ENCODE measurements at regions not wholly inside any gene's neighbourhood (a gene's known extent, or its start where the extent isn't known, plus 50 kb on each side); places are given as distances from the start of the nearest gene placed in this dataset.

DNA sequence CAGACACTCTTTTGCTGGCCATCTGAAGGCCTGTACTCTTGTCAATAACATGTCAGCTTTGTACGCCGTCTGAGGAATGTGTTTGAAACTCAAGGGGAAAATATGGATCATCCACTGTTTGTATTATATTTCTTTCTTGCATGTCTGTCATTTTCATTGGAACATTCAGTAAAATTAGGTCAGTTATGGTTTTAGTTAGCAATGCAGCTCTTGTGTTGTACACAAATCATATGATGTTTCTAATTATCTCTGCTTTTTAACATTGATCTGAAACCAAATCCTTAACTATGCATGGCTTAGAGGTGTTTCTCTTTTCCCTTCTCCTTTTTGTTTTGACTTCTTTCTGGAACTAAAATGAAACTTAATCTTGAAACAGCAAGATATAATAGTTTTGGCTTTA lies 333.6 kb upstream of the PRICKLE1 start:
- TF ChIP-seq, protein P1, sequence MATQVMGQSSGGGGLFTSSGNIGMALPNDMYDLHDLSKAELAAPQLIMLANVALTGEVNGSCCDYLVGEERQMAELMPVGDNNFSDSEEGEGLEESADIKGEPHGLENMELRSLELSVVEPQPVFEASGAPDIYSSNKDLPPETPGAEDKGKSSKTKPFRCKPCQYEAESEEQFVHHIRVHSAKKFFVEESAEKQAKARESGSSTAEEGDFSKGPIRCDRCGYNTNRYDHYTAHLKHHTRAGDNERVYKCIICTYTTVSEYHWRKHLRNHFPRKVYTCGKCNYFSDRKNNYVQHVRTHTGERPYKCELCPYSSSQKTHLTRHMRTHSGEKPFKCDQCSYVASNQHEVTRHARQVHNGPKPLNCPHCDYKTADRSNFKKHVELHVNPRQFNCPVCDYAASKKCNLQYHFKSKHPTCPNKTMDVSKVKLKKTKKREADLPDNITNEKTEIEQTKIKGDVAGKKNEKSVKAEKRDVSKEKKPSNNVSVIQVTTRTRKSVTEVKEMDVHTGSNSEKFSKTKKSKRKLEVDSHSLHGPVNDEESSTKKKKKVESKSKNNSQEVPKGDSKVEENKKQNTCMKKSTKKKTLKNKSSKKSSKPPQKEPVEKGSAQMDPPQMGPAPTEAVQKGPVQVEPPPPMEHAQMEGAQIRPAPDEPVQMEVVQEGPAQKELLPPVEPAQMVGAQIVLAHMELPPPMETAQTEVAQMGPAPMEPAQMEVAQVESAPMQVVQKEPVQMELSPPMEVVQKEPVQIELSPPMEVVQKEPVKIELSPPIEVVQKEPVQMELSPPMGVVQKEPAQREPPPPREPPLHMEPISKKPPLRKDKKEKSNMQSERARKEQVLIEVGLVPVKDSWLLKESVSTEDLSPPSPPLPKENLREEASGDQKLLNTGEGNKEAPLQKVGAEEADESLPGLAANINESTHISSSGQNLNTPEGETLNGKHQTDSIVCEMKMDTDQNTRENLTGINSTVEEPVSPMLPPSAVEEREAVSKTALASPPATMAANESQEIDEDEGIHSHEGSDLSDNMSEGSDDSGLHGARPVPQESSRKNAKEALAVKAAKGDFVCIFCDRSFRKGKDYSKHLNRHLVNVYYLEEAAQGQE (IDR thresholded peaks at IDR 0.05; ENCODE audit: borderline replicate concordance) = no peak
- TF ChIP-seq TAF1 (IDR thresholded peaks at IDR 0.05; ENCODE audit: low read depth) = no peak
- TF ChIP-seq, protein P2, sequence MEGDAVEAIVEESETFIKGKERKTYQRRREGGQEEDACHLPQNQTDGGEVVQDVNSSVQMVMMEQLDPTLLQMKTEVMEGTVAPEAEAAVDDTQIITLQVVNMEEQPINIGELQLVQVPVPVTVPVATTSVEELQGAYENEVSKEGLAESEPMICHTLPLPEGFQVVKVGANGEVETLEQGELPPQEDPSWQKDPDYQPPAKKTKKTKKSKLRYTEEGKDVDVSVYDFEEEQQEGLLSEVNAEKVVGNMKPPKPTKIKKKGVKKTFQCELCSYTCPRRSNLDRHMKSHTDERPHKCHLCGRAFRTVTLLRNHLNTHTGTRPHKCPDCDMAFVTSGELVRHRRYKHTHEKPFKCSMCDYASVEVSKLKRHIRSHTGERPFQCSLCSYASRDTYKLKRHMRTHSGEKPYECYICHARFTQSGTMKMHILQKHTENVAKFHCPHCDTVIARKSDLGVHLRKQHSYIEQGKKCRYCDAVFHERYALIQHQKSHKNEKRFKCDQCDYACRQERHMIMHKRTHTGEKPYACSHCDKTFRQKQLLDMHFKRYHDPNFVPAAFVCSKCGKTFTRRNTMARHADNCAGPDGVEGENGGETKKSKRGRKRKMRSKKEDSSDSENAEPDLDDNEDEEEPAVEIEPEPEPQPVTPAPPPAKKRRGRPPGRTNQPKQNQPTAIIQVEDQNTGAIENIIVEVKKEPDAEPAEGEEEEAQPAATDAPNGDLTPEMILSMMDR (IDR thresholded peaks at IDR 0.05; ENCODE audit: poor library complexity, severe bottlenecking) = no peak
- TF ChIP-seq EZH2 (IDR thresholded peaks at IDR 0.05; ENCODE audit: borderline replicate concordance, insufficient read depth, low read length, poor library complexity, severe bottlenecking) = no peak
